HEK293T (cell line): ENCODE measurements at regions not wholly inside any gene's neighbourhood (a gene's known extent, or its start where the extent isn't known, plus 50 kb on each side); places are given as distances from the start of the nearest gene placed in this dataset.

Experiments used
- ARNT ChIP-seq: fragments of 450-650 bp; IDR thresholded peaks from 2 replicates; pipeline ENCODE4 v1.6.1; 2017; ENCODE audit warnings: mild to moderate bottlenecking
- CTBP1 ChIP-seq: fragments of 450-650 bp; IDR thresholded peaks from 2 replicates; pipeline ENCODE4 v1.6.1; 2016; ENCODE audit warnings: borderline replicate concordance
- FOXK2 ChIP-seq: fragments of 450-650 bp; IDR thresholded peaks from 2 replicates; pipeline ENCODE4 v1.6.1; 2016; ENCODE audit warnings: mild to moderate bottlenecking
- FOXM1 ChIP-seq: fragments of 450-650 bp; IDR thresholded peaks from 2 replicates; pipeline ENCODE4 v1.6.1; 2017; ENCODE audit warnings: mild to moderate bottlenecking, borderline replicate concordance
- HDGF ChIP-seq: fragments of 450-650 bp; IDR thresholded peaks from 2 replicates; pipeline ENCODE4 v1.6.1; 2017; ENCODE audit warnings: antibody characterized with exemption, borderline replicate concordance
- L3MBTL2 ChIP-seq: fragments of 450-650 bp; conservative IDR thresholded peaks from 2 replicates; pipeline ENCODE4 v1.6.1; 2016; ENCODE audit warnings: mild to moderate bottlenecking
- SP1 ChIP-seq: fragments of 450-650 bp; IDR thresholded peaks from 2 replicates; pipeline ENCODE4 v1.6.1; 2017
- TARDBP ChIP-seq: fragments of 450-650 bp; IDR thresholded peaks from 2 replicates; pipeline ENCODE4 v1.6.1; 2016

GRCh38 chr9:28270156-28270555, 696.9 kb upstream of the C9orf72 start:
- TF ChIP-seq CTBP1: no peak
- no peak for TF ChIP-seq FOXM1
- no peak for TF ChIP-seq FOXK2
- no peak for TF ChIP-seq L3MBTL2
- no peak for TF ChIP-seq ARNT
- TF ChIP-seq HDGF: no peak
- no peak for TF ChIP-seq SP1
- TF ChIP-seq TARDBP: no peak
